Glomerular visceral epithelial cell (primary cell): ENCODE measurements at regions not wholly inside any gene's neighbourhood (a gene's known extent, or its start where the extent isn't known, plus 50 kb on each side); places are given as distances from the start of the nearest gene placed in this dataset.
A peak's percentile ranks its signal among the peaks of the same experiment; 100 is the strongest.

Experiments
- DNase-seq: peaks from one replicate; pipeline ENCODE4 v3.0.0-alpha.2; 2016; ENCODE audit errors: extremely low spot score

GRCh38 chr16:86800894-86801293 is 222.5 kb downstream of the FOXL1 start:
- DNase-seq: no peak

- no peak for DNase-seq
Measured at GRCh38 chr16:86802013-86802412, 223.7 kb downstream of the FOXL1 start.

GRCh38 chr16:86805188-86805587 is 226.8 kb downstream of the FOXL1 start:
- DNase-seq: no peak

- DNase-seq: no peak
Measured at GRCh38 chr16:86806181-86806837, 228.0 kb downstream of the FOXL1 start.

- peak; percentile 6 for DNase-seq
Measured at GRCh38 chr16:86806838-86807351, 228.5 kb downstream of the FOXL1 start.

- DNase-seq: no peak
Measured at GRCh38 chr16:86808863-86809444, 230.6 kb downstream of the FOXL1 start.

GRCh38 chr16:86809458-86809955 is 231.2 kb downstream of the FOXL1 start:
- peak; percentile 95 for DNase-seq

GRCh38 chr16:86810062-86810461 is 231.7 kb downstream of the FOXL1 start:
- no peak for DNase-seq

- no peak for DNase-seq
Measured at GRCh38 chr16:86812363-86812970, 234.1 kb downstream of the FOXL1 start.

GRCh38 chr16:86814256-86814655 is 235.9 kb downstream of the FOXL1 start:
- no peak for DNase-seq

GRCh38 chr16:86816930-86817625 is 238.7 kb downstream of the FOXL1 start:
- DNase-seq: no peak

- DNase-seq: no peak
Measured at GRCh38 chr16:86818671-86819532, 240.6 kb downstream of the FOXL1 start.

- no peak for DNase-seq
Measured at GRCh38 chr16:86819533-86819892, 241.2 kb downstream of the FOXL1 start.

- no peak for DNase-seq
Measured at GRCh38 chr16:86821895-86822294, 243.5 kb downstream of the FOXL1 start.

- DNase-seq: no peak
Measured at GRCh38 chr16:86823125-86823524, 244.8 kb downstream of the FOXL1 start.

- DNase-seq: peak; percentile 91
Measured at GRCh38 chr16:86823888-86824671, 245.7 kb downstream of the FOXL1 start.

GRCh38 chr16:86824751-86825296 is 246.5 kb downstream of the FOXL1 start:
- peak; percentile 76 for DNase-seq

GRCh38 chr16:86825631-86826030 is 247.3 kb downstream of the FOXL1 start:
- DNase-seq: no peak

GRCh38 chr16:86826941-86827340 is 248.6 kb downstream of the FOXL1 start:
- DNase-seq: no peak

GRCh38 chr16:86827521-86827920 is 249.2 kb downstream of the FOXL1 start:
- no peak for DNase-seq
